Breast epithelium (tissue), 4 donors: ENCODE measurements at regions not wholly inside any gene's neighbourhood (a gene's known extent, or its start where the extent isn't known, plus 50 kb on each side); places are given as distances from the start of the nearest gene placed in this dataset.
"Not testable (repeated sequence)": the region's sequence is repeated elsewhere in the genome, so short reads cannot be mapped to it uniquely, and the experiment has no call there.

Source experiments
- DNase-seq, 2 donors: peaks; one replicate each; pipeline ENCODE4 v3.0.0-alpha.2; 2019; ENCODE audit warnings: low spot score in 2 of 2
- H3K27ac ChIP-seq, 2 donors: fragments of 200-600 bp; sonication (generic) in 1 of 2; one replicate each; pipeline ENCODE4 v1.5.1; 2016 to 2019; ENCODE audit warnings: mild to moderate bottlenecking in 1 of 2
- H3K27me3 ChIP-seq, 2 donors: fragments of 200-600 bp; sonication (generic) in 1 of 2; one replicate each; pipeline versions ENCODE4 v1.5.1 to v1.6.0; 2017 to 2019; ENCODE audit warnings: control low read depth in 1 of 2, mild to moderate bottlenecking in 1 of 2
- H3K36me3 ChIP-seq: fragments of 200-600 bp; one replicate; pipeline ENCODE4 v1.5.1; 2019
- H3K4me1 ChIP-seq, 2 donors: fragments of 200-600 bp; sonication (generic); one replicate each; pipeline ENCODE4 v1.5.1; 2016 to 2019; ENCODE audit warnings: control low read depth in 1 of 2
- H3K4me3 ChIP-seq, 3 donors: fragments of 200-600 bp; sonication (generic); 1 replicate in 2 of 3; 2 replicates in 1 of 3; pipeline ENCODE4 v1.5.1; 2016 to 2019; ENCODE audit warnings: mild to moderate bottlenecking in 3 of 3, moderate library complexity in 2 of 3
- H3K9me3 ChIP-seq, 2 donors: fragments of 200-600 bp; sonication (generic) in 1 of 2; one replicate each; pipeline ENCODE4 v1.5.1; 2016 to 2019; ENCODE audit warnings: control low read depth in 1 of 2
- POLR2A ChIP-seq: fragments of 450-650 bp; IDR thresholded peaks from one replicate; pipeline ENCODE4 v1.6.1; 2016; ENCODE audit warnings: antibody characterized with exemption, mild to moderate bottlenecking, moderate library complexity
- POLR2AphosphoS5 ChIP-seq, 3 donors: sonication (generic); formaldehyde crosslinking; IDR thresholded peaks; one replicate each; pipeline ENCODE4 v1.6.1; 2017; ENCODE audit warnings: antibody characterized with exemption in 3 of 3
- intact Hi-C: fragments of 100-400 bp; cut with DNase I; formaldehyde crosslinking; loops from one replicate; pipeline ENCODE4 v1.15.1; 2023; ENCODE audit warnings: low total_unique reads
- TF ChIP-seq, protein P1 (sequence below), 3 donors: fragments of 450-650 bp; IDR thresholded peaks; one replicate each; pipeline ENCODE4 v1.5.1; 2016 to 2017; ENCODE audit warnings: antibody characterized with exemption in 3 of 3, mild to moderate bottlenecking in 3 of 3, moderate library complexity in 3 of 3

DNA sequence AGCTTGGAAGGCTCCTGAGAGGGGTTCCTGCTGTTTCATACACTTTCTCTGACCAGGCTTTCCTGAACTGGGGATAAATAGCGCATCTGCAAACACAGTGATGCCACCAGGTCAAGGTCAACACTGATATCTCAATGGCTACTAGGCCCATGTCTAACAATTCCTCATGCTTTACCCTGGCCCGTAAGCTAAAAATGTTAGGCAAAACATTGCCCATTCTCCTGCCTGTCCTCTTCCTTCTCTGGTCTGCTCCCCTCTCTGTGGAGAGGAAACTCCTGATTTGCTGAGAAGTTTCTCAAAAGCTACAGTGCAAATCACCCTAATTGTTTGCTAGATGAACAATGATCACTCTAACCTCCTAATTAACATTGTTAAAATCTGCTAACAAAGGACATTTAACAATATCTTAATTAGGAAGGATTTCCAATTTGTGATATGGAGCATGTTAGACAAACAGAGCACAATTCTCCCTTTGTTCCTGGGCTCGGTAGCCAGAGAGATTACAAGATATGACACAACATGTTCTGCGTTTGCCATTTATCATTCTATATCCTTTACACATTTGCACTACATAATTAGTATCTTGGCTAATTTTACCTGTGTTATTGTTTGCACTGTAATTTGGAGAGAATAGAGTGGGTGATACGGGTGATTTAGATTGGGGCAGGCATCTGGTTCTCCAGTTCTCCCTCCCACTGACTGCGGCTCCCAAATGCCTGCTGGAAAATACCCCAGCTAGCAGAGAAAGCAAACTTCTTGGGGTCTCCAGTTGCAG is 266.8 kb downstream of the CD83 start:
- Histone ChIP-seq H3K9me3 (no peaks in the 10 kb centered on the region), H3K27me3 (no peaks in the 10 kb centered on the region), H3K4me1 (no peaks in the 10 kb centered on the region), H3K36me3 (no peaks in the 10 kb centered on the region), H3K4me3 (no peak overlapping the region), H3K27ac (no peak overlapping the region)
- no peak for DNase-seq
- TF ChIP-seq POLR2A (no peak), POLR2AphosphoS5 (IDR thresholded peaks at IDR 0.05) (no peak)
- TF ChIP-seq, protein P1, sequence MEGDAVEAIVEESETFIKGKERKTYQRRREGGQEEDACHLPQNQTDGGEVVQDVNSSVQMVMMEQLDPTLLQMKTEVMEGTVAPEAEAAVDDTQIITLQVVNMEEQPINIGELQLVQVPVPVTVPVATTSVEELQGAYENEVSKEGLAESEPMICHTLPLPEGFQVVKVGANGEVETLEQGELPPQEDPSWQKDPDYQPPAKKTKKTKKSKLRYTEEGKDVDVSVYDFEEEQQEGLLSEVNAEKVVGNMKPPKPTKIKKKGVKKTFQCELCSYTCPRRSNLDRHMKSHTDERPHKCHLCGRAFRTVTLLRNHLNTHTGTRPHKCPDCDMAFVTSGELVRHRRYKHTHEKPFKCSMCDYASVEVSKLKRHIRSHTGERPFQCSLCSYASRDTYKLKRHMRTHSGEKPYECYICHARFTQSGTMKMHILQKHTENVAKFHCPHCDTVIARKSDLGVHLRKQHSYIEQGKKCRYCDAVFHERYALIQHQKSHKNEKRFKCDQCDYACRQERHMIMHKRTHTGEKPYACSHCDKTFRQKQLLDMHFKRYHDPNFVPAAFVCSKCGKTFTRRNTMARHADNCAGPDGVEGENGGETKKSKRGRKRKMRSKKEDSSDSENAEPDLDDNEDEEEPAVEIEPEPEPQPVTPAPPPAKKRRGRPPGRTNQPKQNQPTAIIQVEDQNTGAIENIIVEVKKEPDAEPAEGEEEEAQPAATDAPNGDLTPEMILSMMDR (IDR thresholded peaks at IDR 0.05) = no peak
- intact Hi-C loops = no loop called here

DNA sequence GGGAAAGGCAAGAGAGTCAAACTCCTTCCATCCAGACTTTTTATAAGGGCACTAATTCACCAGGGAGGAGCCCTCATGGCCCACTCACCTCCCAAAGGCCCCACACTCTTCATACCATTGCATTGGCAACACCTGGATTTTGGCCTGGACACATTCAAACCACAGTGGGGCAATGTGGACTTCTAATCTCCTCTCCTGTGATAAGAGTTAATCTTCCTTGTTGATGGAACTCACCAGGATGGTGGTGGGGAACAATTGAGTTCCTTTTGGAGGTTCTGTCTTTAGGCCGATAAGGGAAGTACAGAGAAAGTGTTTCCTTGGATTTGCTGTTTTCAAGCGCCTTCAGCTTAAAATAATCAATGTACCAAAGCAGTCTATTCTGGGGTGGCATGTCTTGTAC is 268.7 kb downstream of the CD83 start:
- TF ChIP-seq POLR2AphosphoS5 (IDR thresholded peaks at IDR 0.05) (no peak), POLR2A (no peak)
- TF ChIP-seq, protein P1 (IDR thresholded peaks at IDR 0.05) = no peak
- no peak overlapping the region for H3K4me3 ChIP-seq
- H3K9me3 ChIP-seq = no peaks in the 10 kb centered on the region
- DNase-seq = no peak
- intact Hi-C loops = no loop called here
- no peak overlapping the region for H3K27ac ChIP-seq
- no peaks in the 10 kb centered on the region for H3K27me3 ChIP-seq
- H3K36me3 ChIP-seq = no peaks in the 10 kb centered on the region
- no peaks in the 10 kb centered on the region for H3K4me1 ChIP-seq

DNA sequence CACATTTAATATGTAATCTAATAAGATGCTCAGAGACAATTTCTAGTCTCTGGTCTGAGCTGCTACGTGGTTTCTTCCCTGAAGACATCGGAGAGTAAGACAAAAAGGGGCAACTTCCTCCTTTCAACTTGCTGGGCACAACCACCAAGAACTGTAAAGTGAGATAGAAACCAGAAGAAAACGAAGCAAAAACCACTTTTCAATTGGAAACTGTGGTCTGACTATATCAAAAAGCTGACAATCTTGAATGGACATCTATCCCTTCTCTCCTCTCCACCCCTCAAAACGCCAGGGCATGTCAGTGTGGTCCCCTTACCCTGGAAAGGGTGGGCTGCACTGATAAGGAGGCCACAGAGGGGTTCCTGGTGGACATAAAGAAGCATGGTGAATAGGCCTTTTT is 269.1 kb downstream of the CD83 start:
- Histone ChIP-seq H3K9me3 (no peaks in the 10 kb centered on the region), H3K4me1 (no peaks in the 10 kb centered on the region), H3K4me3 (no peak overlapping the region), H3K27me3 (no peaks in the 10 kb centered on the region), H3K36me3 (no peaks in the 10 kb centered on the region), H3K27ac (no peak overlapping the region)
- no peak for DNase-seq
- TF ChIP-seq, protein P1 (IDR thresholded peaks at IDR 0.05) = no peak
- no peak for TF ChIP-seq POLR2A
- no peak for TF ChIP-seq POLR2AphosphoS5 (IDR thresholded peaks at IDR 0.05)
- intact Hi-C loops = no loop called here

DNA sequence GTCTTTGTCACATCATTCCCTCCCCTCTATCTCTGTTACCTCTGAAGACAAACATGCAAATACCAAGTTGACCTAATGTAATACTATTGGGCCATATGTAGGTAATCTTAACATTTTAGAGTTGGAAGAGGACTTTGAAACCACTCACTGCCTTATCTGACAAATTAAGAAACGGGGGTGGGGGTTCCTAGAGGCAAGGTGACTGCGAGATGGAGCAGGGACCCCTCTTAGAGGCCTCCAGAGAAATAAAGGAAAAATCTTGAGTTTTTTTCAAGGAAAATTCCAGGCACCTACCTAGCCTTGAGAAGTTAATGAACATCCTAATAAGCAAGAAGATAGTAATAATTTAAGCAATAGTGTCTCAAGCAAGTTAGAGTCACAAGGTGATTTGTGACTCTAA is 270.8 kb downstream of the CD83 start:
- no peak for TF ChIP-seq POLR2A
- no peak overlapping the region for H3K27ac ChIP-seq
- no peak for DNase-seq
- H3K4me3 ChIP-seq = no peak overlapping the region
- H3K27me3 ChIP-seq = no peaks in the 10 kb centered on the region
- intact Hi-C loops = no loop called here
- H3K9me3 ChIP-seq = no peaks in the 10 kb centered on the region
- H3K4me1 ChIP-seq = no peaks in the 10 kb centered on the region
- no peaks in the 10 kb centered on the region for H3K36me3 ChIP-seq

DNA sequence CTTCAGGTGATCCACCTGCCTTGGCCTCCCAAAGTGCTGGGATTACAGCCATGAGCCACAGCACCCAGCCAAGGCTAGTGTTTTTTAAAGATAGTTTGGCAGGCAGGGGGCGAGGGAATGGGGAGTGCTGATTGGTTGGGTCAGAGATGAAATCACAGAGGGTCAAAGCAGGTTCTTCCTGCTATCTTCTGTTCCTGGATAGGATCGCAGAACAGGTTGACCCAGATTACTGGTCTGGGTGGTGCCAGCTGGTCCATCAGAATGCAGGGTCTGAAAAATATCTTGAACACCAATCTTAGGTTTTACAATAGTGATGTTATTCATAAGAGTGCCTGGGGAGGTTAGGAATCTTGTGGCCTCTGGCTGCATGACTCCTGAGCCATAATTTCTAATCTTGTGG is 272.2 kb downstream of the CD83 start:
- DNase-seq, H3K9me3 ChIP-seq, H3K27me3 ChIP-seq, H3K4me3 ChIP-seq, H3K27ac ChIP-seq, intact Hi-C loops, H3K4me1 ChIP-seq, H3K36me3 ChIP-seq: not testable (repeated sequence)

DNA sequence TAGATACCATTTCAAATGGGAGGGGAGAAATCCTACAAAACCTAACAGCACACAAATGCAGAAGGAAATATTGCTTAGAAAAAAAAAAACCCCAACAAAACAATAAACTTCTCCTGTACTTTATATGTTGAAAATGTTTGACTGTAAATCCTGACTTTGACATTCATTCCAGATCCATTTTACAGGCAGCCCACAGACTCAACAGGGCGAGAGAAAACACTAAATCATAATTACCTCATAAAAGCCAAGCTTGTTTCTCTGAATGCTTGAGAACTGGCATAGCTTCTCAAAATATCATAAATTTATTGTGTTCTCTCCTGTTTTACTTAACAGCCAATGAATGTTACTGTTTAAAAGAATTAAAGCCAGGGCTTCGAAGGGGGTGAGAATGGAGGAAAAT is 273.2 kb downstream of the CD83 start:
- no peak for DNase-seq
- no peaks in the 10 kb centered on the region for H3K27me3 ChIP-seq
- intact Hi-C loops = no loop called here
- no peaks in the 10 kb centered on the region for H3K4me1 ChIP-seq
- H3K9me3 ChIP-seq = no peaks in the 10 kb centered on the region
- no peaks in the 10 kb centered on the region for H3K36me3 ChIP-seq
- H3K27ac ChIP-seq = no peak overlapping the region
- no peak overlapping the region for H3K4me3 ChIP-seq
- TF ChIP-seq, protein P1 (IDR thresholded peaks at IDR 0.05) = no peak
